ENCODE measurements at regions not wholly inside any gene's neighbourhood (a gene's known extent, or its start where the extent isn't known, plus 50 kb on each side); places are given as distances from the start of the nearest gene placed in this dataset.
"Not testable (repeated sequence)": the region's sequence is repeated elsewhere in the genome, so short reads cannot be mapped to it uniquely, and the experiment has no call there.

DNA sequence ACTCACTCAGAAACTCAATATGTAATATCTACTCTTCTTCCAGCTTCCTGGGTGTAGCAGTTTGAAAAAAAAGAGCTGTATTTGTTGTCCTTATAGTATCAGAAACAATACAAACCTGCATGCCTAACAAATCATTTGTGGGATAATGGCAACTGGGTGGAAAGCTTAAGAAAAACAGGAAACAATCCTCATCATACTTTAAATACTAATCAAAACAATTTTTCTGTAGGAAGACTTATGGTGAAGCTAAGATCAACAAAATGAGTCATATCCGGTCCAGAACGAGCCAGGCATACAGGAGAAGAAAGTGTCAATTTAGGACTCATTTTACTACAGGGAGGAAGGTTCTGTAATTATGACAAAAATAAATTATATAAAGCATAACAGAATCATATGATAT is 181.8 kb upstream of the ADGRL4 start:
- Histone ChIP-seq H3K27ac (ENCODE audit: low read depth, low read length) (no peak overlapping the region), H3K4me1 (ENCODE audit: insufficient read depth, low read length) (no peaks in the 10 kb centered on the region), H3K9ac (ENCODE audit: low read length) (no peak overlapping the region), H3K9me3 (ENCODE audit: low read length) (no peaks in the 10 kb centered on the region), H3K36me3 (ENCODE audit: insufficient read depth, low read length) (no peaks in the 10 kb centered on the region), H3K27me3 (ENCODE audit: control insufficient read depth in 1 of 2, insufficient read depth in 2 of 2, low read length in 2 of 2) (no peaks in the 10 kb centered on the region), H3K4me3 (ENCODE audit: low read depth in 1 of 2, low read length in 2 of 2) (no peak overlapping the region)

DNA sequence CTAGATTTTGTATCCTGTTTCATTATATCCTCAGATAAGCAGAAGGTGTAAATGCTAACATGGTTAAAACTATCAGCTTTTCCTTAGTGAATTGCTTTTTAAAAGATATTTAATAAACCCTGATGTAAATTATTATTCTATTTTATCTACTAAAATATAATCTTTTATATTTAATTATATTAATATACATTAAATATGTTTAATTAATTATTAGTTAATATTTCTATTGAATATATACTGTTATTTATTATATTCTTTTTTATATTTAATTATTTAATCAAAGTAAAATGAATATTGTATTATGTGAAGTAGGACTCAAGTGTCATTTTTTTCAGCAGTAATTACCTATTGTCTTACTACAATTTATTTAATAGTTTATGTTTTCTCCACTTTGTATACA is 179.7 kb upstream of the ADGRL4 start:
- no peaks in the 10 kb centered on the region for H3K27me3 ChIP-seq (ENCODE audit: control insufficient read depth in 1 of 2, insufficient read depth in 2 of 2, low read length in 2 of 2)
- H3K4me3 ChIP-seq (ENCODE audit: low read depth in 1 of 2, low read length in 2 of 2): no peak overlapping the region
- H3K4me1 ChIP-seq (ENCODE audit: insufficient read depth, low read length): no peaks in the 10 kb centered on the region
- no peak overlapping the region for H3K9ac ChIP-seq (ENCODE audit: low read length)
- H3K9me3 ChIP-seq (ENCODE audit: low read length): no peaks in the 10 kb centered on the region
- H3K36me3 ChIP-seq (ENCODE audit: insufficient read depth, low read length): no peaks in the 10 kb centered on the region
- no peak overlapping the region for H3K27ac ChIP-seq (ENCODE audit: low read depth, low read length)

DNA sequence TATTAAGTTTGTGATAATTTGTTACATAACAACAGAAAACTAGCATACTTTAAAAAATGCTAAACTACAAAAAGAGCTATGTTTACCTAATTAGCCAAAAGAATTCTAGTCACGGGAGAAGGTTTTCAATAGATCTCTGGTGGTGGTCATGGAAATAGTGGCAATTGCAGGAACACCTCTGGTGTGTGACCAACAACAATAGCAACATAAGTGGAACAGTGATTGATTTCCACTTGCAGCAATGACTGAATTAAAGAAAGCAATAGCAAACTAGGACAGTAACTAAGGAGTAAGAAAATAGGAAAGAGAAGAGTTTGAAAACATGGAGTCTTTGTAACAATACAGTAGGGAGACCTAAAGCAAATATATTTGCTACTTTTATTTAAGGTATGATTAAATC is 171.3 kb upstream of the ADGRL4 start:
- Histone ChIP-seq H3K36me3 (ENCODE audit: insufficient read depth, low read length) (no peaks in the 10 kb centered on the region), H3K27me3 (ENCODE audit: control insufficient read depth in 1 of 2, insufficient read depth in 2 of 2, low read length in 2 of 2) (no peaks in the 10 kb centered on the region)

DNA sequence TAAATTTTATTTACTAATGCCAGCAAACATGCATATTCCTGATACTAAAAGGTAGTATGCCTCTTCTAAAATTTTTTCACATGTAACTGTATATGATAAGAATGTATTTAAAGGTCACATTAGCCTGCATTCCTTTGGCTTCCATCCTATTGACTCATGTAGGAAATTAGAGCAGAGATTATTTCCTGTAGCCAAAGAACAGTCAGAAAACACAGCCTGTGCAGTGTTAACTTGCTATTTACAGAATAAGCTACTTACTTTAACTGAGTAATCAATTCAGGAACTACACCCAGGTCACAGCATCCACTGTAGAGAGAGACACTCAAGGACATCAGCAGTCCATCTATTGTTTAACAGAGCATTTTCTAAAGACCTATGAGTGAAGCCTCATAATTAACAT is 154.5 kb upstream of the ADGRL4 start:
- no peak overlapping the region for H3K27ac ChIP-seq (ENCODE audit: low read depth, low read length)
- no peaks in the 10 kb centered on the region for H3K27me3 ChIP-seq (ENCODE audit: control insufficient read depth in 1 of 2, insufficient read depth in 2 of 2, low read length in 2 of 2)
- H3K4me3 ChIP-seq (ENCODE audit: low read depth in 1 of 2, low read length in 2 of 2): no peak overlapping the region
- H3K36me3 ChIP-seq (ENCODE audit: insufficient read depth, low read length): no peaks in the 10 kb centered on the region
- H3K4me1 ChIP-seq (ENCODE audit: insufficient read depth, low read length): no peaks in the 10 kb centered on the region
- H3K9ac ChIP-seq (ENCODE audit: low read length): no peak overlapping the region
- H3K9me3 ChIP-seq (ENCODE audit: low read length): no peaks in the 10 kb centered on the region

More for the DNA sequence above, 171.3 kb upstream of the ADGRL4 start:
- no peak overlapping the region for H3K27ac ChIP-seq (ENCODE audit: low read depth, low read length)
- no peaks in the 10 kb centered on the region for H3K9me3 ChIP-seq (ENCODE audit: low read length)
- H3K4me1 ChIP-seq (ENCODE audit: insufficient read depth, low read length): no peaks in the 10 kb centered on the region
- no peak overlapping the region for H3K9ac ChIP-seq (ENCODE audit: low read length)
- H3K4me3 ChIP-seq (ENCODE audit: low read depth in 1 of 2, low read length in 2 of 2): no peak overlapping the region

DNA sequence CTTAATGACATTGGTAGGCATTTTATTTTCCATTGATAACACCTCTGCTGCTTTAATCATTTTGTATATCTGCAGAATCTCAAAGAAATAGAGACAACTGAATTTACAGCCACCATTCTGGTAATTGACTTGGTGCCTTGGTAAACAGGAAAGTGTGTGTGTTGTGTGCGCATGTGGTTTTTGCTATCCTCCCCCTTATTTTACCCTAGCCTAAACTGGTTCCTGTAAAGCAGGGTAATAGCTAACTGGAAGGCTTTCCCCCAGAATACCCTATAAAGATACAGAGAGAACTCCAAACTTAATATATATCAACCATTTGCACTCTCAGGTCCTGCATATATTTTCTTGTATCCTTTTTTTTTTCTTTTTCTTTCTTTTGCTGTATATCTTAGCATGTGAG is 149.5 kb upstream of the ADGRL4 start:
- H3K9me3 ChIP-seq (ENCODE audit: low read length): no peaks in the 10 kb centered on the region
- no peak overlapping the region for H3K27ac ChIP-seq (ENCODE audit: low read depth, low read length)
- H3K4me1 ChIP-seq (ENCODE audit: insufficient read depth, low read length): no peaks in the 10 kb centered on the region
- no peaks in the 10 kb centered on the region for H3K27me3 ChIP-seq (ENCODE audit: control insufficient read depth in 1 of 2, insufficient read depth in 2 of 2, low read length in 2 of 2)
- H3K36me3 ChIP-seq (ENCODE audit: insufficient read depth, low read length): no peaks in the 10 kb centered on the region
- H3K4me3 ChIP-seq (ENCODE audit: low read depth in 1 of 2, low read length in 2 of 2): no peak overlapping the region
- no peak overlapping the region for H3K9ac ChIP-seq (ENCODE audit: low read length)

DNA sequence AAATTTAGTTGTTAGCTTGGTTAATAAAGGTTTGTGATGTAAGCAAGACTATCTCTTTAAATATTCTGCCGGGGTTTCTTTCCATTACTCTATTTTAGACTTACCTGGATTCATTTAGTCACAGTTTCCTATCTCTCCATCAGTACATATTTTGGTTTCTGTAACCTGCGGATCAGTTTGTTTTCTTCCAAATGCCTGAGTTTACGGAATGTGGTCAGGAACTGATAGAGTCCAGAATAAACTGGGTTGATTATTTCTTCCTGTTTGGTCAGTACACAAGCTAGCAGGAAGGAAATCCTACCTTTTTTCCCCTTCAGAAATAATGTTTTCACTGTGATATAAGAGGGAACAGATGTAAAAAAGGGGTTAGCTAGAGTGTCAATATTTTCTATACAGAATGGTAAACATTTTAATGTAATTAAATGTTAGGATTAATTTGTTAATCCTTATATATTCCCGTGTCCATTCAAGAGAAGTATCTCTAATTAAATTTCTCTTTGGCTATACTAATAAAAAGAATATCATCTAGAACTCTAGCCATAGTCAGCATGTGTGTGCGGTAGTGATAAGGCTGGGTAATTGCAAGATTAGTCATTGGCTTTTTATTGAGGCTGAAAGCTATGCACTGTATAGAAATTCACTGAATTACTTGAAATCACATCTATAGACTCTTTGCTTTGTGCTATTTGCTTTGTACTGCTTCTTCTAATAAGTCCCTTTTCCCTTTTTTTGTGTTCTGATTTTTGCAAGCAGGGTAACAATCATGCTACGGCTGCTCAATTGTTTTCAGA is 144.7 kb upstream of the ADGRL4 start:
- no peaks in the 10 kb centered on the region for H3K36me3 ChIP-seq (ENCODE audit: insufficient read depth, low read length)
- H3K27ac ChIP-seq (ENCODE audit: low read depth, low read length): no peak overlapping the region
- no peaks in the 10 kb centered on the region for H3K4me1 ChIP-seq (ENCODE audit: insufficient read depth, low read length)
- no peaks in the 10 kb centered on the region for H3K27me3 ChIP-seq (ENCODE audit: control insufficient read depth in 1 of 2, insufficient read depth in 2 of 2, low read length in 2 of 2)
- no peaks in the 10 kb centered on the region for H3K9me3 ChIP-seq (ENCODE audit: low read length)
- H3K4me3 ChIP-seq (ENCODE audit: low read depth in 1 of 2, low read length in 2 of 2): no peak overlapping the region
- H3K9ac ChIP-seq (ENCODE audit: low read length): no peak overlapping the region

DNA sequence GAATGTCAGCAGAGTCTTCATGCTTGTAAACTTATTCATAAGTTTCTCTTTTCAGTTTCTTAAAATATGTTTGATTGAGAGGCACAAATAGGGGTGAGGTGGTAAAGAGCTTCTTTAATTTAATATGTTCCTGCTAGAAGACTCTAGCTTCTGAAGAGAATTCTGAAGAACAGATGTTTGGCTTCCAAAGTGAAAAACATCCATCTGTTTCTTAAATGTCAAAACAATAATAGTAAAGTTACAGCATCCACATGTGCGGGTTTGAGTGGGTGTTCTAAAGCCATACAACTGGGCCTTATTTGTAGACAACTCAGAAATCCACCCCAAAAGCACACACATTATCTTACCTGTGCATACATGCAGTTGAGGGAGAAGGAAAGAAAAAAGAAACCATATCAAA is 144.0 kb upstream of the ADGRL4 start:
- Histone ChIP-seq H3K27me3 (ENCODE audit: control insufficient read depth in 1 of 2, insufficient read depth in 2 of 2, low read length in 2 of 2) (no peaks in the 10 kb centered on the region), H3K4me1 (ENCODE audit: insufficient read depth, low read length) (no peaks in the 10 kb centered on the region), H3K4me3 (ENCODE audit: low read depth in 1 of 2, low read length in 2 of 2) (no peak overlapping the region), H3K36me3 (ENCODE audit: insufficient read depth, low read length) (no peaks in the 10 kb centered on the region), H3K9me3 (ENCODE audit: low read length) (no peaks in the 10 kb centered on the region), H3K27ac (ENCODE audit: low read depth, low read length) (no peak overlapping the region), H3K9ac (ENCODE audit: low read length) (no peak overlapping the region)

DNA sequence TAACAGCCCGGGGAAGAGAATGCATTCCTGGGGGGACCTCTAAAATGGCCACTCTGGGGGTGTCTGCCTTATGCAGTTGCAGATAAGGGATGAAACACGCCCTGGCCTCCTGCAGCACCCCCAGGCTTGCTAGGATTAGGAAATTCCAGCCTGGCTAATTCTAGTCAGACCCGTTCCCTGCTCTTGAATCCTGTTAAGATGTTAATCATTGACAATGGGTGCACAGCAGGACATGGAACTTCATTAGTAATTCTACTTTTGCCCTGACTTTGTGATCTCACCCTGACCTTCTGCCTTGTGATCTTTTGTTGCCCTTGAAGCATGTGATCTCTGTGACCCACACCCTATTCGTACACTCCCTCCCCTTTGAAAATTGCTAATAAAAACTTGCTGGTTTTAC is 131.7 kb upstream of the ADGRL4 start:
- H3K9me3 ChIP-seq (ENCODE audit: low read length); H3K4me3 ChIP-seq (ENCODE audit: low read depth in 1 of 2, low read length in 2 of 2); H3K9ac ChIP-seq (ENCODE audit: low read length); H3K36me3 ChIP-seq (ENCODE audit: insufficient read depth, low read length); H3K27me3 ChIP-seq (ENCODE audit: control insufficient read depth in 1 of 2, insufficient read depth in 2 of 2, low read length in 2 of 2); H3K27ac ChIP-seq (ENCODE audit: low read depth, low read length); H3K4me1 ChIP-seq (ENCODE audit: insufficient read depth, low read length): not testable (repeated sequence)

DNA sequence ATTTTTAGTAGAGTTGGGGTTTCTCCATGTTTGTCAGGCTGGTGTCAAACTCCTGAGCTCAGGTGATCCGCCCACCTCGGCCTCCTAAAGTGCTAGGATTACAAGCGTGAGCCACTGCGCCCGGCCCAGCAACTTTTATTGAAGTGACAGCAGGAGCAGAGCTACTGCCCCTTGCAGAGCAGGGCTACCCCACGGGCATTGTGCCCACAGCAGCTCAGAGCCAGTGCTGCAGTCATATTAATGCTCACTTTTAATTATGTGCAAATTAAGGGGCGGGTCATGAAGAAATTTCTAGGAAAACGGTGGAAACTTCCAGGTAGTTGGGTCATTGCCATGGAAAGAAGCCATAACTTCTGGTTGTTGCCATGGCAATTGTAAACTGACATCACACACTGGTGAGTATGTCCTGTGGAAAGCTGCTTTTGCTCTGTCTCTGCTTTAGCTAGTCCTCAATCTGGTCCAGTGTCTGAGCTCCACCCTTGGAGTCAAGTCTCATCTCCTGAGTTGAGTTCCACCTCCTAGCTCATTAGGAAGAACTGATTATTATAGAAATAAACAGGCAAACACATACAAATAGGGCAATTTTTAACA is 127.3 kb upstream of the ADGRL4 start:
- H3K27me3 ChIP-seq (ENCODE audit: control insufficient read depth in 1 of 2, insufficient read depth in 2 of 2, low read length in 2 of 2): no peaks in the 10 kb centered on the region
- no peaks in the 10 kb centered on the region for H3K36me3 ChIP-seq (ENCODE audit: insufficient read depth, low read length)
- H3K9ac ChIP-seq (ENCODE audit: low read length): no peak overlapping the region
- no peaks in the 10 kb centered on the region for H3K9me3 ChIP-seq (ENCODE audit: low read length)
- no peak overlapping the region for H3K27ac ChIP-seq (ENCODE audit: low read depth, low read length)
- H3K4me1 ChIP-seq (ENCODE audit: insufficient read depth, low read length): no peaks in the 10 kb centered on the region
- no peak overlapping the region for H3K4me3 ChIP-seq (ENCODE audit: low read depth in 1 of 2, low read length in 2 of 2)

DNA sequence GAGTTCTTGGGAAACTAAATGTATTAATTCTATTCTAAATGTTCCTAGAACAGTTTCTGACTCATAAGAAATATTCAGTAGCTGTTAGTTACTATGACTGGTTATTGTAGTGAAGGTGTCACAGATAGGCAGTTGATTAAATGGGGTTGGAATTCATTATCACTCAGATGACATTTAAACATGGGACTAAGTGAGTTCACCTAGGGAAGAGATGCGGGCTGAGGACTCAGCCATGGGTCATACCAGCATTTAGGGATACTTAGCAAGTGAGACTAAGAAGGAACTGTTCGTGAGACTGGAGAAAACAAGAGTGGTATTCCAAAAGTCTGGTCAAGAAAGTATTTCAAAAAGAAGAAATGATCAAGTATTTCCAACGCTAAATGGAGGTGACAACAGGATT is 125.1 kb upstream of the ADGRL4 start:
- H3K4me3 ChIP-seq (ENCODE audit: low read depth in 1 of 2, low read length in 2 of 2): no peak overlapping the region
- no peaks in the 10 kb centered on the region for H3K4me1 ChIP-seq (ENCODE audit: insufficient read depth, low read length)
- H3K27ac ChIP-seq (ENCODE audit: low read depth, low read length): no peak overlapping the region
- H3K9ac ChIP-seq (ENCODE audit: low read length): no peak overlapping the region
- no peaks in the 10 kb centered on the region for H3K27me3 ChIP-seq (ENCODE audit: control insufficient read depth in 1 of 2, insufficient read depth in 2 of 2, low read length in 2 of 2)
- H3K36me3 ChIP-seq (ENCODE audit: insufficient read depth, low read length): no peaks in the 10 kb centered on the region
- H3K9me3 ChIP-seq (ENCODE audit: low read length): no peaks in the 10 kb centered on the region

DNA sequence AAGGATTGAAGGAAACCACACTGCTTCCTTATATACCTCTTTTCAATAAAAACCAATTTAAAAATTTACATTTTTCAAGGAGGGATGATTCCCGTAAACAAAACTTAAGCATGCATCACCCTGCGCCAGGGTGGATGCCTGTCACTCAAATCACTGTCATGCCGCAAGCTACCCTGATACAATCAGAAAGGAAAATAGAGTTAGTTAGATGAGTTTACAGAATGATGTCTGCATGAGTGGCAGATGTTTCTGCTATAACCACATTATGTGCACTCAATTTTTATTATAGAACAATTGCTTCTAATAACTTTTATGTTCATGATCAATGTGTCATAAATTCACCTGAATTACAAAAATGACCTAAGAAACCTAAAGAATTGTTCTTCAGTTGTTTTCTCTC is 123.4 kb upstream of the ADGRL4 start:
- no peaks in the 10 kb centered on the region for H3K4me1 ChIP-seq (ENCODE audit: insufficient read depth, low read length)
- H3K27ac ChIP-seq (ENCODE audit: low read depth, low read length): no peak overlapping the region
- no peak overlapping the region for H3K4me3 ChIP-seq (ENCODE audit: low read depth in 1 of 2, low read length in 2 of 2)
- H3K36me3 ChIP-seq (ENCODE audit: insufficient read depth, low read length): no peaks in the 10 kb centered on the region
- no peaks in the 10 kb centered on the region for H3K27me3 ChIP-seq (ENCODE audit: control insufficient read depth in 1 of 2, insufficient read depth in 2 of 2, low read length in 2 of 2)
- no peak overlapping the region for H3K9ac ChIP-seq (ENCODE audit: low read length)
- no peaks in the 10 kb centered on the region for H3K9me3 ChIP-seq (ENCODE audit: low read length)

DNA sequence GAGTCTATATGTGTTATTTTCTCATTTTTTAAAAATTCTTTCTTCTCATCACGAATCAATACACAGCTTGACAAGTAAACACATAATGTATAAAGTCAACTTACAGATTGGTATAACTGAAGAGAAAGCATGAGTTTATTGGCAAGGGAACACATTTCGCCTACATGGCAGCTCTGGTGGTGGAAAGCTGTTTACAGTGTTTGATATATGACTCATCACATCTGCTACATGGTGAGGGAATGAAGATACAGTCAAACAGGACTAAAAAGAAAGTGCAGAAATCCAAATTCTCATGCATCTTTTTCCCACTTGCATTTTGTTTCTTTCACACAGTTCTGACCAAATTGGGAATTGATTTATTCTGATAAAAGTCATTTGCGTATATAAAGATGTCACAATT is 122.2 kb upstream of the ADGRL4 start:
- Histone ChIP-seq H3K27me3 (ENCODE audit: control insufficient read depth in 1 of 2, insufficient read depth in 2 of 2, low read length in 2 of 2) (no peaks in the 10 kb centered on the region), H3K4me3 (ENCODE audit: low read depth in 1 of 2, low read length in 2 of 2) (no peak overlapping the region), H3K4me1 (ENCODE audit: insufficient read depth, low read length) (no peaks in the 10 kb centered on the region), H3K27ac (ENCODE audit: low read depth, low read length) (no peak overlapping the region), H3K9ac (ENCODE audit: low read length) (no peak overlapping the region), H3K9me3 (ENCODE audit: low read length) (no peaks in the 10 kb centered on the region), H3K36me3 (ENCODE audit: insufficient read depth, low read length) (no peaks in the 10 kb centered on the region)
